Right forelimb (tissue), 1 donor: ENCODE measurements at regions not wholly inside any gene's neighbourhood (a gene's known extent, or its start where the extent isn't known, plus 50 kb on each side); places are given as distances from the start of the nearest gene placed in this dataset.

Source experiments
- DNase-seq: peaks from one replicate; pipeline ENCODE4 v3.0.0-alpha.2; 2018

DNA sequence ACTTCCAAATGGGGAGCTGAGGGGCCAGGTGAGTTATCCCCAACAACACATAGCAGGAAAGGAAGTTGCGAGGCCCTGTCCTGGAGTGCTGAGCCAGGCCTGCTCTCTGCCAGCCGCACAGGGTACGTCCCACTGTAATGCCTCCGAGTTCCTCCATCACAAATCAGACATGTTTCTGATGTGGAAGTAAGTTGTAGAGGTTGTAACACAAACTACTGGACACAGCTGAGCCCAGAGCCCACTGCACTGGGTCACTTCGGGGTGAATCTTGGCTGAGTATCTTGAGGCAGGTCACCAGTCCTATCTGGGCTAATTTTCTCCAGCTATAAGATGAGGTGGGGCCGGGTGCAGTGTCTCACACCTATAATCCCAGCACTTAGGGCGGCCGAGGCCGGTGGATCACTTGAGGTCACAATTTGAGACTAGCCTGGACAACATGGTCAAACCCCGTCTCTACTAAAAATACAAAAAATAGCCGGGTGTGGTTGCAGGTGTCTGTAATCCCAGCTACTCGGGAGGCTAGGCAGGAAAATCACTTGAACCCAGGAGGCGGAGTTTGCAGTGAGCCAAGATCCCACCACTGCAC lies 100.8 kb upstream of the CDH5 start:
- DNase-seq = peak; percentile 44

GRCh38 chr16:66265048-66265415 lies 101.5 kb upstream of the CDH5 start:
- peak; percentile 40 for DNase-seq

- DNase-seq = peak; percentile 40
Observed at GRCh38 chr16:66264311-66265047, 102.0 kb upstream of the CDH5 start.

GRCh38 chr16:66263973-66264310 lies 102.5 kb upstream of the CDH5 start:
- peak; percentile 39 for DNase-seq

- DNase-seq = peak; percentile 39
Observed at GRCh38 chr16:66263168-66263972, 103.1 kb upstream of the CDH5 start.

DNA sequence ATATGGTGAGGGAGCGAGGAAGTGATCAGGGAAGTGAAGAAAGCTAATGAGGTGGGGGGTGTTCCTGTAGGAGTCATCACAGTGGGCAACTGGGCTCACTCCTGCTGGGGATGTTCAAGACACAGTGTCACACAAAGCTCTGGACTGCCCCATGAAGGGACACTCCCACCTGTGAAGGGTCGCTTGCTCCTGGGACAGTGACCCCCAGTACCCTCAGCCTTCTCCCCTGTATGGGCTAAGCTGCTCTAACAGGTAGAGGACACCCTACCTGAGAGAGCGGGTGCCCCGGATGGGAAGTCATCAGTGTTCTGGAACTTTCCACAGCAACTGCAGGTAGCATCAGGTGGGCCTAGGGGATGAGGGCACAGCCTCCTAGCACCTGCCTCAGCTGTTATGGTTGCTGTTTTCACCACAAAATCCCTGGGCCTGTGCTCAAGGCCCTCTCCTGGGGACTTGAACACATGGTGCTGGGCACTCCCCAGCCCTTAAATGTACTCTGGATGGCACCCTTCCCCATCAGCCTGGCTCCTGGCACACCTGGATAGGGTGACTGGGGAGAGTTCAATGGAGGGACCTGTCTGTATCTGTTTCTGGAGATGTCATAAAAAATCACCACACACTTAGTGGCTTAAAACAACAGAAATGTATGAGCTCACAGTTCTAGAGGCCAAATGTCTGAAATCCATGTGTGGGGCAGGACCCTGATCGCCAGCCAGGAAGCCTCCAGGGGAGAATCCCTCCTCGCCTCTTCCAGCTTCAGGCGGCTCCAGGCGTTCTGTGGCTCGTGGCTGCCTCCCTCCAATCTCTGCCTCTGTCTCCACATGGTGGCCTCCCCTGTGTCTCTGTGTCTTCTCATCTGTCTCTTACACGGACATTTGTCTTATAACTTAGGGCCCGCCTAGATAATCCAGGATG lies 104.0 kb upstream of the CDH5 start:
- peak; percentile 63 for DNase-seq

DNA sequence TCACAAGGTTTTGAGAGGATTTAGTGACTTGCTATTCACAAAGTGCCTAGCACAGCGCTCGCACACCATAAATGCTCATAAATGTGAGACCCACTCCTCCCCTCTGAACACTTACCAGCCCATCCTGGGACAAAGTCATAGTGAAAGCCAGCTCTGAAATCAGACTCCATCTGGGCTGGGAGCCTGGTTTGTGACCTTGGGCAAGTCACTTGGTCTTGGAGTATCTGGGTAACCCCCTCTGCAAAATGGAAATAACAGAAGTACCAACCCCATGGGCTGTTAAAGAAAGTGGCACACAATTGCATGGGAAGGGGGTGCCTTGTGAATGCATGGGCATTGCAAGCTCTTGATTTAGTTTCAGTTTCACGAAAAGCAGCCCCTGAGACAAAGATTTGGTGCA lies 104.7 kb upstream of the CDH5 start:
- DNase-seq = peak; percentile 23

GRCh38 chr16:66260522-66261254 lies 105.8 kb upstream of the CDH5 start:
- peak; percentile 32 for DNase-seq

- peak; percentile 32 for DNase-seq
Observed at GRCh38 chr16:66258916-66259845, 107.3 kb upstream of the CDH5 start.

DNA sequence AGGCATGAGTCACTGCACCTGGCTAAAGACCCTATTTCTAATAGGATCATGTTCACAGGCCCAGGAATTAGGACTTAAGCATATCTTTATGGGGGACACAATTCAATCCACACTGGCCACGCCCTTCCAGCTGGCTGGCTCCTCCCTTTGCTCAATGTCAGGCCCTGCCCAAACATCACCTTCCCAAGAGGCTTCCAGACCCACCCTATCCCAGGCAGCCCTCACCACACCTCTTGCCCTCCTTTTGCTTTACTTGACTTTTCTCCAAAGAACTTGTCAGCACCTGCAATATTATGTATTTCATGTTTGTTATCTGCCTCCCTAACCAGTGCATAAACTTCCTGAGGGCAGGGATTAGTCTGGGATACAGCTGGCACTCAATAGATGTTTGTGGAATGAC lies 109.6 kb upstream of the CDH5 start:
- DNase-seq = peak; percentile 10

DNA sequence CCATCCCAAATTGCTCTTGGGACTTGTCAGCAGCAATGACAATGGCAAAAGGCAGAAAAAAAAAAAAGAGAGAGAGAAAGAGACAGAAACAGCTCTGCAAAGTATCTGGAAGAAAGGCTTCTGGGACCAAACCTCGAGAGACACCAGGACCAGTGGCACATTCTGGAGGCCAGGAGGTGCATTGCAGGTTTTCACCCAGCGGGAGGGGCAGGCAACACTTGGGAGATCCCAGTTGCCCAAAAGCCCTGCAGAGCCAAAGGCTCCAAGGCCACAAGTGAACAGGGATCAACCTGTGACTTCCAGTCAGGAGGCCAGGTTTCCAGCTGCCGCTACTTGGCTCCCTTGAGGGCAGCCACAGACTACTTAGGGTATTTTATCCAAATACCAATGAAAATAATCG lies 110.8 kb upstream of the CDH5 start:
- DNase-seq = peak; percentile 21

DNA sequence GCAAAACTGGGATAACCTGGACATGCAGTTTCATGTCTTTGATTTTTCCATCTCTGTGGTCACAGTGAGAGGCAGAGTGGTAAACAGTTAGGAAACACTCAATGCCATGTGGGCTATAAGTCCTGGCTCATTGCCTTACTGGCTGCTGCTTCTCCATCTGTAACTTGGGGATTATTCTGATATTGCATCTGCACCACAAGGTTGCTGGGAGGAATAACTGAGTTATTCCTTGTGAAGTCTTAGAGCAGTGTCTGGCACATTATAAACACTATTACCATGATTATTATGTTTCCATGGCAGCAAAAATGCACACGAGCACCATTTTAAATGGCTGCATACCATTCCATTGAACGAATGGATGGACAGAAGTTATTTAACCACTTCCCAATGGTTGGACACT lies 111.7 kb upstream of the CDH5 start:
- DNase-seq = no peak

DNA sequence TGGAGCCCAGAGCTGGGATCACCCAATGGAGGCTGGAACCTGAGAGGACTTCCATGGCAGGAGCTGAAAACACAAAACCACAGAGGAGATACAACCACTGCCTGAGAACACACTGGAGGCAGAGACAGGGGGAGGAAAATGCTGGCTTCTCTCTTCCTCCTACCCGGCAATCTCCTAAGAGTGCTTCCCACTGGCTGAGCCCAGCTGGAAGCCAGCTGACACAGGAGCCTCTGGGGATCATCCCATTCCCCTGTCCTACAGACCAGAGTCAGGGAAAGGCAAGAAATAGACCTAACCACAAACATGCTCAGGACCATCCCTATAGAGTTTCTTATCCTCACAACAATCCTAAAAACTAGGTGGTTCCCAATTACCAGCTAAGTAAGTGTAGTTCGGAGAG lies 112.4 kb upstream of the CDH5 start:
- no peak for DNase-seq

GRCh38 chr16:66251476-66252160 lies 114.9 kb upstream of the CDH5 start:
- DNase-seq = no peak

- DNase-seq = peak; percentile 74
Observed at GRCh38 chr16:66250686-66251431, 115.6 kb upstream of the CDH5 start.

DNA sequence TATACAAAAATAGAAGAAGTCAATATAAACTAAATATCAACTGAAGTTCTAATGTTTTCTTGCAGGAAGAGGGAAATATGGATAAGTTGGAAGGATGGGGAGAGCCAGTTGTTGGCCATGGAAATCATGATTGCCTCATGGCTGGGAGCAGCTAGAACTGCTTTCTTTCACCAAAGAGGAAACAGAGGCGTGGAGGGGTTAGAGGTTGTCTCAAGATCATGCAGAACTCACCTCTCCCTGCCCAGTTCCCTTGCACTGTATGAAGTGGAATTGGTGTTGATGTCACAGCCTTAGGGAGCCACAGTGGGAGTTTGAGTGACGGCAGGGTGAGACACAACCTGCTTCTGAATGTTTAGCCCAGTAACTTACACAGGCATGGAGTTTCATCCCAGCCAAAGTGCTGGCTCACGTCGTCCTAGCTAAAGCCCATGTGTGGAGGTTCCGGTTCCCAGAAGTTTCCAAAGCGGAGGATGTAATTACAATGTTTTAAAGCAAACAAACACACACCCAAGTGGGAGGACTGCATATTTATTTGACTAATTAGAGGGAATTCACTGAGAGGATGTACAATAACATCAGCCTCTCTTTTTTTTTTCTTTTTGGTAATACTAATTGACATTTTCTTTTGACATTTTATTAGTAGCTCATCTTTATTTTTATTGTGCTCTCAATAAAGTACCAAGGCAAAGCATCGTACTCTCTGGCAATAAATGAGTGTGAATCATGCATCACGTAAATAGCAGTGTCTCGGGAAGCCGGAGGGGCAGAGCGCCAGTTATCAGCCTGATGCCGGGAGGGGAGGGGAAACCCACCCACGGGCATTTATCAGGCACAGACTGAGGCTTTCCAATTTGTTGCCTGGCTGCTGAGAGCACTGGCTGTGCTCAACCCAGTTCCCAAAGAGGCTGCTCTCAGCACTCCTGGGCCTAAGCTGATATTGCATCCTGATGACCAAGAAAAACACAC lies 118.7 kb upstream of the CDH5 start:
- DNase-seq = no peak

GRCh38 chr16:66245868-66246267 lies 120.6 kb upstream of the CDH5 start:
- DNase-seq = no peak

GRCh38 chr16:66245072-66245471 lies 121.4 kb upstream of the CDH5 start:
- no peak for DNase-seq

DNA sequence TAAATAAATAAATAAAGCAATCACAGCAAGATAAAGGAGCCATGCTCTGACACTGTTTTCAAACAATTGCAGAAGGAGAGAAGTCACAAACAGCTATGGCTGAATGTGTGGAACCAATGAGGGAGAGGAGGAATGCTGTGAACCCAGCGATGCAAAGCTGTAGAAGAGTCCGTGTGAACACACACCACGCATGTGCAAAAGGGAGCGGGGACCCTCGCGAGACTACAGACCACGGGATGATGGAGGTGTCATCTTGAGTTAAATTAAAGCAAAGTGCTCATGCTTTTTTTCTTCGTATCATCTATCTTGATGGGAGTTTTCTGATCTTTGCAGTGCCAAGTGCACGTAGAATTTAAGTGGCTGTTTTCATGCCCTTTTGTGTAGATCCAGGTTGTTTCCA lies 123.8 kb upstream of the CDH5 start:
- no peak for DNase-seq
